MM.1S (cell line): ENCODE measurements at regions not wholly inside any gene's neighbourhood (a gene's known extent, or its start where the extent isn't known, plus 50 kb on each side); places are given as distances from the start of the nearest gene placed in this dataset.

ENCODE experiments used
- EZH2 ChIP-seq: fragments of 300-600 bp; sonication (generic); optimal IDR thresholded peaks from 2 replicates; pipeline ENCODE3; 2017; ENCODE audit warnings: low read depth, mild to moderate bottlenecking, antibody characterized with exemption, low read length, mixed read lengths
- EZH2phosphoT487 ChIP-seq: fragments of 300-600 bp; sonication (generic); IDR thresholded peaks from 2 replicates; pipeline ENCODE4 v1.6.1; 2018; ENCODE audit warnings: antibody characterized with exemption, low read length
- TF ChIP-seq, protein P1 (sequence below): fragments of 300-600 bp; sonication (generic); IDR thresholded peaks from 2 replicates; pipeline ENCODE4 v1.5.1; 2016; ENCODE audit warnings: antibody characterized with exemption, low read length, mixed read lengths

GRCh38 chr5:173557123-173557903 is 59.1 kb downstream of the BOD1 start:
- TF ChIP-seq, protein P1, sequence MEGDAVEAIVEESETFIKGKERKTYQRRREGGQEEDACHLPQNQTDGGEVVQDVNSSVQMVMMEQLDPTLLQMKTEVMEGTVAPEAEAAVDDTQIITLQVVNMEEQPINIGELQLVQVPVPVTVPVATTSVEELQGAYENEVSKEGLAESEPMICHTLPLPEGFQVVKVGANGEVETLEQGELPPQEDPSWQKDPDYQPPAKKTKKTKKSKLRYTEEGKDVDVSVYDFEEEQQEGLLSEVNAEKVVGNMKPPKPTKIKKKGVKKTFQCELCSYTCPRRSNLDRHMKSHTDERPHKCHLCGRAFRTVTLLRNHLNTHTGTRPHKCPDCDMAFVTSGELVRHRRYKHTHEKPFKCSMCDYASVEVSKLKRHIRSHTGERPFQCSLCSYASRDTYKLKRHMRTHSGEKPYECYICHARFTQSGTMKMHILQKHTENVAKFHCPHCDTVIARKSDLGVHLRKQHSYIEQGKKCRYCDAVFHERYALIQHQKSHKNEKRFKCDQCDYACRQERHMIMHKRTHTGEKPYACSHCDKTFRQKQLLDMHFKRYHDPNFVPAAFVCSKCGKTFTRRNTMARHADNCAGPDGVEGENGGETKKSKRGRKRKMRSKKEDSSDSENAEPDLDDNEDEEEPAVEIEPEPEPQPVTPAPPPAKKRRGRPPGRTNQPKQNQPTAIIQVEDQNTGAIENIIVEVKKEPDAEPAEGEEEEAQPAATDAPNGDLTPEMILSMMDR = no peak
- TF ChIP-seq EZH2phosphoT487 = no peak
- no peak for TF ChIP-seq EZH2
